NOMO-1 treated with DMSO at 0.1 percent for 48 hours (cell line): ENCODE measurements at regions not wholly inside any gene's neighbourhood (a gene's known extent, or its start where the extent isn't known, plus 50 kb on each side); places are given as distances from the start of the nearest gene placed in this dataset.
"Not testable (repeated sequence)": the region's sequence is repeated elsewhere in the genome, so short reads cannot be mapped to it uniquely, and the experiment has no call there.

Experiments used
- DNase-seq: peaks from one replicate; lab custom pipeline; 2025; ENCODE audit not compliant: unreplicated experiment; lab: John Stamatoyannopoulos, UW

DNA sequence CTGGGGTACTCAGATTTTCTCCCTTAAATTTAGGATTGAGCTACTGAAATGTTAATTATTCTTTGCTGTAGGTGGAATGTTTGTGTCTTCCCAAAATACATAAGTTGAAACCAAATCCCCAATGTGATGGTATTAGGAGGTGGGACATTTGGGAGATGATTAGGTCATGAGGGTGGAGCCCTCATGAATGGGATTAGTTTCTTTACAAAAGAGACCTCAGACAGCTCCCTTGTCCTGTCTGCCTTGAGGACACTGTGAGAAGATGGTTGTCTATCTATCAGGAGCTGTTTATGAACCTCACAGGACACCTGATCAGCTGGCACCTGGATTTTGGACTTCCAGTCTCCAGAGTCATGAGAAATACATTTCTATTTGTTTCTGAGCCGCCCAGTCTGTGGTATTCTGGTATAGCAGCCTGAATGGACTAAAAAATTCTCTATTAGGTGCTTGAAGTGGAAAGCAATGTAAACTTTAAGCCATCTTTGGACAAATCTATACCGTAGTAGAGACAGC lies 99.2 kb upstream of the UXS1 start:
- no peak for DNase-seq

GRCh38 chr2:106292627-106293026 lies 98.5 kb upstream of the UXS1 start:
- no peak for DNase-seq

GRCh38 chr2:106288873-106289272 lies 94.8 kb upstream of the UXS1 start:
- DNase-seq = no peak

DNA sequence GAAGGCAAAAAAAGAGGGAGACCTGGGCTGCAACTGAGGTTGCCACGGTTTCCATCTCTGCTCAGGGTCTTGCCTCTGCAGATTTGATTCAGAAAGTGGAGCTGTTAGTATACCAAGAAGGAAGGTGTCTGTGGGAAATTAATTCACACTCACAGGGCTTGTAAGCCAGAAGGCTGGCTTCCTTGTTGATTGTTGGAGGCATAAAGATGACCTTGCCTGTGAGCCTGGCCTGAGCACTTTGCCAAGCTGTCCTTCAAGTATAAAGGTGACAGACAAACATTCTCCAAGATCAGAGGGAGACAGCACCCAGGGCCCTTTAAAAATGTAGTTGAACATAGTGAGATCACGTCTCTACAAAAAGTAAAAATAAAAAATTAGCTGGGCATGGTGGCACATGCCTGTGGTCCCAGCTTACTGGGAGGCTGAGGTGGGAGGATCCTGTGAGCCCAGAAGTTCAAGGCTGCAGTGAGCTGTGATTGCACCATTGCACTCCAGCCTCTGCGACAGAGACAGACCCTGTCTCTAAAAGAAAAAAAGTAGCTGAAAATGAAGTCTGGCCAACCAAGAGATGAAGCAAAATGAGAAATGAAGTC lies 91.2 kb upstream of the UXS1 start:
- DNase-seq = no peak

DNA sequence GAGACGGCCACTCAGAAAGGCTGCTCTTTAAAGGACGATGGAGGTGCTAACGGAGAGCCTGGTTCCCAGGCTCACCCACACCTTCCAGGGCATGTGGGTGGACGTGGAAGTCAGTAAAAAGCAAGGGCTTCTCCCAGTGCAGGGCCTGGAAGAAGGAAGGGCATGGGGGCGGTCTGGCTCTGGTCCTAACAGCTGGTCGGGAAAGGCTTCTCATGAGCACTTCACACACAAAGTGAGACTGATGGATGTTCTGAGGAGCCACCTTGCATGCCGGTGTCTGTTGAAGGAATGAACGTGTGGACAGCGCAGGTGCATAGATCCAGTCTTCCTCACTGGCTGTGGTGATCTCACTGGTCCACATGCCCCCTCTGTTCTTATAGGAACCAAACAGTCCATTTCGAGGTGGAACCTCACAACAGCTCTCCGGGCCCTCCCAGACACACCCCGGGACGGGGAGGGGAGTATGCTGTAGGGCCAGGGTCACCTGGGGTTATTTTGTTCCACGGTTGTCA lies 90.6 kb upstream of the UXS1 start:
- no peak for DNase-seq

DNA sequence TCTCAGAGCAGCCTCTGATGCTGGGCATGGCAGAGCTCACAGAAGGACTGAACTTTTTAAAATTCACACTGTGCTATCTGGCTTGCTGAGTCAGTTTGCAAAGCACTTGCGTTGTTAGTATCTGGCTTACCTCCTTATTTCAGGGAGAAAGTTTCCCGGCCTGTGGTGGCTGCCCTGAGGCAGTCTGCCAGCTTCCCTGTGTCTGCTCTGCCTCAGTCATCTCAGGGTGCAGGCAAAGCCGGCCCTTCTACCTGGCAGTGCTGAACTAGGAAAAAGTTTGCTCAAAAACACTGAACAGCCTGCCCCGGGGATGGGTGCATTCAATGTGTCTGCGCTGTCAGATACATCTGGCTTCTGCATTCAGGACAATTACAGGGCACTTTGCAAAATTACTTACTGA lies 90.2 kb upstream of the UXS1 start:
- DNase-seq = no peak

GRCh38 chr2:106283228-106284152 lies 89.4 kb upstream of the UXS1 start:
- DNase-seq = not testable (repeated sequence)

- no peak for DNase-seq
These were observed 88.5 kb upstream of the UXS1 start for GRCh38 chr2:106282462-106283170.

- DNase-seq = not testable (repeated sequence)
These were observed 87.9 kb upstream of the UXS1 start for GRCh38 chr2:106281907-106282430.

DNA sequence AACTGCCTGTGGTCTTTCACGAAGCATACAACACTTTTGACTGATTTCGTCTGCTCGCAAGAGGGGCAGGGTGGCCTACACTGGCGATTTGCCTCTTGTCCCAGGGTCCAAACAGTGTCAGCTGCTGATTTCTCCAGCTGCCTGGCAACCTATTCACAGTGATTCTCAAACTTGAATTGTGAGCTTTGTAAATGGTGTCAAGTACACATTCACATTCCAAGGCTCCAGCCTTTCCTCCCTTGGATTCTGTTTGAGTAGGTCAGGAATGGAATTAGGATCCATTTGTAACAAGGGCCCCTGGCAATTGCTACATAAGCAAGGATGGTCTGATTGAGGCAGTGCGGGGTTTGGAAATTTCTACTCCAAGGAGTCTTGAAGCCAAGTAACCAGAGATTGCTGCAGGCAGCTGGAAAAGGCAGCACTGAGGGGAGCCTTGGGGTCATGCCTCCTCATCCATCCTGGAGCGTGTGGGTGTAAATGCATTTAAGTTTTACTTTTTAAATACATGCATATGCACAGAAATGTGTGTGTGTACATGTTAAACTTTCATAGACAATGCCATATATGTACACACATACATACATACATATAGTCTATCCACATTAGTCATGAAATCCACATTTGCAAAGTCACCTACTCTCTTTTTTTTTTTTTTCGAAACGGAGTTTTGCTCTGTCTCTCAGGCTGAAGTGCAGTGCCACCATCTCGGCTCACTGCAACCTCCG lies 86.8 kb upstream of the UXS1 start:
- no peak for DNase-seq

DNA sequence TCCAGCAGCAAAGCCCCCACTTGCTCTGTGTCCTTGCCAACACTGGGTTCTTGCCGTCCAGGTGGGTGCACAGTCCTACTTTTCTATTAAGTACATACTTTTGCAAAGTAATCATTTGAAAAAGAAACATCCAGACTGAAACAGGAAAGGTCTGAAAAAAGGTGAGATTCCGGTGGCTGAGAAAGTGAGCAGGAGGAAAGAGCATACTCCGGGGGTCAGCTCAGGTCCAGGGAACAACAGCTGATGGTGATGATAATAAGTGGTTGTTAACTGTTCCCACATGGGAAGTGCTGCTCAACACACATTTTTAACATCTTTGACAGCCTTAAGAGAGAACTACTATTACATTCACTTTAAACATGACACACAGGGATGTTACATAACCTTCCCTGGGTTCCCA lies 86.1 kb upstream of the UXS1 start:
- no peak for DNase-seq

GRCh38 chr2:106278112-106278876 lies 84.2 kb upstream of the UXS1 start:
- no peak for DNase-seq

DNA sequence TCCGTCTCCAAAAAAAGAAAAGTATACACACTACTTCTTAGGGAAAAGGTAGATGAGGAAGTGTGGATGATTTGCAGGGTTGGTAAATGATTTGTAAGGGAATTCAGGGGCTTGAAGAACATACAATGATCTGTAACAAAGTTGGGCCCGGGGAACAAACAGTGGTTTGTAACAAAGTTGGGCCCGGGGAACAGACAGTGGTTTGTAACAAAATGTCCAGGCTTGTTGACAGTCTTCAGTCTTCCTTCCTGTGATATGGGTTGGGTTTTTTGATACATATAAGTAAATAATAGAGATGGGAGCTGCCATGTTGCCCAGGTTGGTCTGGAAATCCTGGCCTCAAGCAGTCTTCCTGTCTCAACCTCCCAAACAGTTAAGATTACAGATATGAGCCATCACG lies 83.3 kb upstream of the UXS1 start:
- no peak for DNase-seq

DNA sequence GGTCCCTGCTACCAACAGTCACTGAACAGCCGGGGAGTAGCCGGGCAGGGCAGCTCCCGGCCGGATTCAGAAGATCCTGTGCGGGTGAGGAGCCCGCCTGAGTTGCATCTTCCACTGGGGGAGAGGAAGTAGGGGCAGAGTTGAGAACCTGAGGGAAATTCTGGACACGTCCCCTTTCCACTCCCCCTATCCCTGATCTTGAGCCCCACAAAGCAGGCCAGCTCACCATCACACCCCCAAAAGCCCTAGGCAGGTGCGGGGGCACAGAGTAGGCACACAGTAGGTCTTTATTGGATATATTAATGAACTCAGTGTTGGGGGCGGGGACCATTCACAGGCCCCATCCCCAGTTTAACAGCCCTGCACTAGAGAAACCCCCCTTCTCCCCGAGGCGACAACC lies 81.9 kb upstream of the UXS1 start:
- no peak for DNase-seq

DNA sequence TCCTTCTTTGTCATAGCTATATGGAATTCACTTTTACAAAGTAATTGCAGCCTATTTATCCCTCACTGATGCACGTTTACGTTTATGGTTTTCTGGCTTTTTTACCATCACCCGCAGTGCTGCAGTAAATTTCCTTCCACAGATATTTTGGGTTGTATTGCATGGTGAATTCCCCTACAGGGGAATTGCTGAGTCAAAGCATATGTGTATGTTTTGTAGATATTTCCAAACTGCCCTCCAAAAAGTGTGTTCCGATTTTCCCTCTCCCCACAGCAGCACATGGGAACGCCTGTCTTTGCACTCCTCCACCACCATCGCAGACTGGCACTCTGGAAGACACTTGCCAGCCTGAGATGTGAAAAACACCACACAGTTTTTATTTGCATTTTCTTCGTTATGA lies 80.6 kb upstream of the UXS1 start:
- DNase-seq = no peak

DNA sequence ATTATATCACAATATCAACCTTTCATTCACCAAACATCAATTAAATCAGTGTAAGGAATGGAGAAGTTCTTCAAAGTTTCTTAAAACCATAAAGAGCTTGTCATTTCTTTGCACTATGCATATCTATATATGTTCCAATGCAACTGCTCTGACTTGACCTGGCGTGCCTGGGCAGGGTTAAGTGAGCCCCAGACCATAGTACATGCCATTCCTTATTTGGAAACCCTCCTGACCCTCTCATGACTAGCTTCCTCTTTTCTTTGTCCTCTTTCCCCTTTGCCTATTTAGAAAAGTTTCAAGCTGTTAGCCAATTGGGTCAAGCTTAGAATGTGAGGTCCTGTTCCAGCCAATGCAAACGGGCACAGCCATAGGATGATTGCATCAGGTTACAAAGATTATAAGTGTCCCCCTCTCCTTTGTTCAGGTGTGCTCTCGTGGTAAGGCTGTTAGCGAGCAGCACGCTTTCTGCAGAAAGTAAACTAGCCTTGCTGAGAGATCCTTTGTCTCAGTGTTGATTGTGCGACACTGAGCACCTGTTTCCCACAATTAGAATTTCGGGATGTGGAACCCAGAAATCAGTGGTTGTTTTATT lies 78.2 kb upstream of the UXS1 start:
- DNase-seq = peak; percentile 82

GRCh38 chr2:106270471-106270891 lies 76.4 kb upstream of the UXS1 start:
- no peak for DNase-seq

- peak; percentile 53 for DNase-seq
These were observed 75.6 kb upstream of the UXS1 start for GRCh38 chr2:106269591-106270291.

DNA sequence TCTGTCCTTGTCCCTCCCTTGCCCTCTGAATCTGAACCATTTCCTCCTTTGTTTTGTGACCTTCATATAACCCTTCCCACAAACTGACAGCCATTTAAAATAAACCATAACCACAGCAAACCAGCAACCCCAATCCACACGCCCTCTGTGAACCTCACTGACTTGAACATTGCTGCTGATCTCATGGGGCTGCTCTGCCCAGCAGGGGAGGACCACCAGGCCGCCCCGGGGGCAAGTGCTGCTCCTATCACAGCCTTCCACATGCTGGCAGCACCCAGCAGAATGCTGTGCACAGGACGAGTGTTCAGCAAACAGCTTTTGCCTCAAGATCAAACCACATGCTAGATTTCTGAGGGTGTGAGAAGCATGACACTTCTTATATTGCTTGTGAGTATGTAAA lies 73.9 kb upstream of the UXS1 start:
- DNase-seq = no peak
